DMS53 treated with DMSO at 0.1 percent for 48 hours (cell line): ENCODE measurements at regions not wholly inside any gene's neighbourhood (a gene's known extent, or its start where the extent isn't known, plus 50 kb on each side); places are given as distances from the start of the nearest gene placed in this dataset.
"Not testable (repeated sequence)": the region's sequence is repeated elsewhere in the genome, so short reads cannot be mapped to it uniquely, and the experiment has no call there.

Experiments used
- DNase-seq: peaks from one replicate; lab custom pipeline; 2025; ENCODE audit not compliant: unreplicated experiment; lab: John Stamatoyannopoulos, UW

- DNase-seq, result no peak
Measured at GRCh38 chr19:20482721-20483120, 82.9 kb downstream of the ZNF737 start.

- DNase-seq, result no peak
Measured at GRCh38 chr19:20481736-20482135, 83.8 kb downstream of the ZNF737 start.

GRCh38 chr19:20479483-20479882 is 86.1 kb downstream of the ZNF737 start:
- no peak for DNase-seq

- no peak for DNase-seq
Measured at GRCh38 chr19:20478936-20479335, 86.6 kb downstream of the ZNF737 start.

- peak; percentile 79 for DNase-seq
Measured at GRCh38 chr19:20472854-20473253, 92.7 kb downstream of the ZNF737 start.

GRCh38 chr19:20471431-20471830 is 94.2 kb downstream of the ZNF737 start:
- no peak for DNase-seq

- no peak for DNase-seq
Measured at GRCh38 chr19:20470345-20471135, 95.0 kb downstream of the ZNF737 start.

- DNase-seq, result not testable (repeated sequence)
Measured at GRCh38 chr19:20466638-20466990, 99.0 kb downstream of the ZNF737 start.

- DNase-seq, result not testable (repeated sequence)
Measured at GRCh38 chr19:20465922-20466637, 99.5 kb downstream of the ZNF737 start.

GRCh38 chr19:20453425-20453935 is 112.1 kb downstream of the ZNF737 start:
- no peak for DNase-seq

GRCh38 chr19:20444202-20444885 is 121.2 kb downstream of the ZNF737 start:
- no peak for DNase-seq

- DNase-seq, result not testable (repeated sequence)
Measured at GRCh38 chr19:20432266-20432842, 133.2 kb downstream of the ZNF737 start.

- DNase-seq, result no peak
Measured at GRCh38 chr19:20431826-20432225, 133.8 kb downstream of the ZNF737 start.

- peak; percentile 24 for DNase-seq
Measured at GRCh38 chr19:20423381-20424197, 142.0 kb downstream of the ZNF737 start.

GRCh38 chr19:20422216-20423205 is 143.1 kb downstream of the ZNF737 start:
- no peak for DNase-seq

GRCh38 chr19:20416661-20417060 is 148.9 kb downstream of the ZNF737 start:
- DNase-seq, result no peak

GRCh38 chr19:20414120-20414519 is 151.5 kb downstream of the ZNF737 start:
- DNase-seq, result peak; percentile 72

GRCh38 chr19:20413705-20414104 is 151.9 kb downstream of the ZNF737 start:
- DNase-seq, result no peak

GRCh38 chr19:20412846-20413245 is 152.7 kb downstream of the ZNF737 start:
- DNase-seq, result no peak
